ACC112 (cell line): ENCODE measurements at regions not wholly inside any gene's neighbourhood (a gene's known extent, or its start where the extent isn't known, plus 50 kb on each side); places are given as distances from the start of the nearest gene placed in this dataset.

Source experiments
- H2AFZ ChIP-seq: fragments of 200-600 bp; sonication (generic); one replicate; pipeline ENCODE4 v1.6.0; 2017; ENCODE audit warnings: antibody characterized with exemption, low read length; ENCODE audit not compliant: unreplicated experiment
- H3K27ac ChIP-seq: fragments of 200-600 bp; sonication (generic); 2 replicates; pipeline ENCODE4 v1.5.1; 2014; ENCODE audit warnings: low read depth, mild to moderate bottlenecking, antibody characterized with exemption, low read length, moderate library complexity
- H3K27me3 ChIP-seq: fragments of 200-600 bp; sonication (generic); 2 replicates; pipeline ENCODE4 v1.6.1; 2014; ENCODE audit warnings: mild to moderate bottlenecking, antibody characterized with exemption, low read length, moderate library complexity, mixed read lengths; ENCODE audit not compliant: insufficient read depth
- H3K36me3 ChIP-seq: fragments of 200-600 bp; sonication (generic); 2 replicates; pipeline ENCODE4 v1.6.1; 2016; ENCODE audit warnings: mild to moderate bottlenecking, antibody characterized with exemption, low read length, moderate library complexity, mixed read lengths; ENCODE audit not compliant: insufficient read depth
- H3K4me1 ChIP-seq: fragments of 200-600 bp; sonication (generic); one replicate; pipeline ENCODE4 v1.6.1; 2016; ENCODE audit warnings: low read length, mixed read lengths; ENCODE audit not compliant: insufficient read depth, unreplicated experiment, control insufficient read depth
- H3K4me3 ChIP-seq: fragments of 200-600 bp; sonication (generic); 2 replicates; pipeline ENCODE4 v1.5.1; 2014; ENCODE audit warnings: mild to moderate bottlenecking, low read depth, low read length
- H3K79me2 ChIP-seq: fragments of 200-600 bp; sonication (generic); one replicate; pipeline ENCODE4 v1.6.0; 2016; ENCODE audit warnings: low read length; ENCODE audit not compliant: control insufficient read depth, unreplicated experiment, insufficient read depth

GRCh38 chr16:74202009-74202408 is 94.6 kb upstream of the PSMD7 start:
- Histone ChIP-seq H3K27ac (no peak overlapping the region), H2AFZ (no peak overlapping the region), H3K36me3 (no peaks in the 10 kb centered on the region), H3K79me2 (no peaks in the 10 kb centered on the region), H3K27me3 (peaks cover 6% of the 10 kb centered on the region; the same call in 1 of the 2 replicates), H3K4me1 (no peaks in the 10 kb centered on the region), H3K4me3 (no peak overlapping the region)

DNA sequence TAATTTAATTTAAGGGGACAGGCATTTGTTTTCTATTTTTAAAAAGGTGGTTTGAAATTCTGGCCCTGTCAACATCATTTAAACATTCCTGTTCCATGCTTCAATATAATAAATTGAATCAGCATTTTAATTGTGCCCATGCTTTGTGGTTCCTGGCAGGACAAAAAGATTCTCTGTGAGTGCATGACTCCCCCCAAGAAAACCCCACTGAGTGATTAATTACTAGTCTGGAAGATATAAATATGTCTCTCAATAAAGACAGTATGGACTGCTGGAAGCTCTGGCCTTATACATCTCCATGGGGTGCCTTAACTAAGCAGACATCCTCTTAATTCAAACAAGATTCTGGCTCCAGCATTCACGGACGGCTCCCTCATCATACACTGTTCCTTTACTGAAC is 95.0 kb upstream of the PSMD7 start:
- peaks cover 6% of the 10 kb centered on the region; the same call in 1 of the 2 replicates for H3K27me3 ChIP-seq

DNA sequence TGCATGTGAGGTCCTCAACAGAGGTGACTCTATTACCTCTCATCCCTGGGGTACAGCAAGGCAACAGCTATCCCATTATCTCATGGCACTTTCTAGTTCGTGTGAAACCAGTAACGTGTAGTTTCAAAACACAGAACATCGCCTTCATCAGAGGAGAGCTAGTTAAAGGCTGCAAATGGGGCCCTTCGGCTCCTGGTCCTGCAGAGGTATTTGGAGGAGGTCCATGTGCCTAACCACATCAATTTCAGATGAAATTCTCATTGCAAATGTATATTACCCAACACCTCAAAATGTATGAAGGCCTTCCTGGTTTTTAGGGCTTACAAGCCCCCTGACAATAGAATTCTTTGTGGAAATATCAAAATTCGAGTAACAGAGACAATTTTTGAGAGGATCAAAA is 95.7 kb upstream of the PSMD7 start:
- Histone ChIP-seq H3K79me2 (no peaks in the 10 kb centered on the region), H3K27ac (no peak overlapping the region), H3K4me3 (no peak overlapping the region), H3K4me1 (no peaks in the 10 kb centered on the region), H2AFZ (no peak overlapping the region), H3K36me3 (no peaks in the 10 kb centered on the region), H3K27me3 (peaks cover 6% of the 10 kb centered on the region; the same call in 1 of the 2 replicates)

More for the DNA sequence above, 95.0 kb upstream of the PSMD7 start:
- no peaks in the 10 kb centered on the region for H3K36me3 ChIP-seq
- no peak overlapping the region for H3K4me3 ChIP-seq
- H3K79me2 ChIP-seq, result no peaks in the 10 kb centered on the region
- H2AFZ ChIP-seq, result no peak overlapping the region
- no peaks in the 10 kb centered on the region for H3K4me1 ChIP-seq
- H3K27ac ChIP-seq, result no peak overlapping the region

DNA sequence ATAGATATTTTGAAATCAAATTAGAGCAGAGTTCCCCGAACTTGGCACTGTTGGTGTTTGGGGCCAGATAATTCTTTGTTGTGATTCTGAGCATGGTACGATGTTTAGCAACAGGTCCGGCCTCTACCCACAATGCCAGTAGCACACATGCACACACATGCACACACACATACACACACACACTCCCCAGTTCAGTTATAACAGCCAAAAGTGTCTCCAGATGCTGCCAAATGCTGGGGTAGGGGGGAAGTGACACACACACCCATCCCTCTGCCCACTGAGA is 96.8 kb upstream of the PSMD7 start:
- Histone ChIP-seq H3K79me2 (no peaks in the 10 kb centered on the region), H3K4me1 (no peaks in the 10 kb centered on the region), H3K36me3 (no peaks in the 10 kb centered on the region), H3K27me3 (peaks cover 6% of the 10 kb centered on the region; the same call in 1 of the 2 replicates), H3K27ac (no peak overlapping the region), H3K4me3 (no peak overlapping the region), H2AFZ (no peak overlapping the region)

DNA sequence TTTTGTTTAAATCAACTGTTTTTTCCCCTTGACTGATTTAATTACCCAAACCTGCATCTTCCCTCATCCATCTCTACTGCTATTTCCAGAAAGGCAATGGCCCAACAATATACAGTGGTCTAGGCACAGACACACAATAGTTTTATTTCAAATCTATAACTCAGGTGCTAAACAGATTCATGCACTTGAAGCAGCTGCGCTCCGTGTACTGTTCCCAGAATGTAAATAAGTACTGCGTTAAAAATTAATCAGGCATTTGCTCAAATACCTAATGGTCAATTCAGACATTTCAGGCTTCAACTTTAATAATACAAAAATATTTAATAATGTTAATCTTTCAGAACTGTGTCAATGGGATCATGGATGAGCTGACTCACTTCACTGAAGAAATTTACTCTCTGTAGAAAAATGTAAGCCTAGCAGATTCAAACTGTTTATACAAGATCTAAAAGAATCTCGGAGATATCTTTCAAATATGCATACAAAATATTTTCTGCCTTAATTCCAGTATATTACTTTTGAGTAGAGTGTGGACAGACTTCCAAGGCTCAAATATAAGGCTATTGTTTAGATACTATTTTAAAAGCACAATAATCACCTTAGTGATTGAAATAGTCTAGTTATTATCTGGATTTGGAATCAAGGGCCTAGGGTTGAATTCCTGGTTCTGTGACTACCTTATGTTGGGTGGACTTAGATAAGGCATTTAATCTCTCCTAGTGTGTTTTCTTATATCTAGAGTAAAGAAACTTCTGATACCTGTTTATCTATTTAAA is 97.4 kb upstream of the PSMD7 start:
- H3K79me2 ChIP-seq, result no peaks in the 10 kb centered on the region
- no peaks in the 10 kb centered on the region for H3K36me3 ChIP-seq
- no peak overlapping the region for H3K27ac ChIP-seq
- H3K27me3 ChIP-seq, result peaks cover 6% of the 10 kb centered on the region; the same call in 1 of the 2 replicates
- H3K4me3 ChIP-seq, result no peak overlapping the region
- no peak overlapping the region for H2AFZ ChIP-seq
- no peaks in the 10 kb centered on the region for H3K4me1 ChIP-seq

GRCh38 chr16:74192281-74192797 is 104.3 kb upstream of the PSMD7 start:
- no peaks in the 10 kb centered on the region for H3K4me1 ChIP-seq
- no peak overlapping the region for H3K4me3 ChIP-seq
- H3K27ac ChIP-seq, result no peak overlapping the region
- no peaks in the 10 kb centered on the region for H3K36me3 ChIP-seq
- H3K79me2 ChIP-seq, result no peaks in the 10 kb centered on the region
- no peak overlapping the region for H2AFZ ChIP-seq
- no peaks in the 10 kb centered on the region; the same call in 1 of the 2 replicates for H3K27me3 ChIP-seq

DNA sequence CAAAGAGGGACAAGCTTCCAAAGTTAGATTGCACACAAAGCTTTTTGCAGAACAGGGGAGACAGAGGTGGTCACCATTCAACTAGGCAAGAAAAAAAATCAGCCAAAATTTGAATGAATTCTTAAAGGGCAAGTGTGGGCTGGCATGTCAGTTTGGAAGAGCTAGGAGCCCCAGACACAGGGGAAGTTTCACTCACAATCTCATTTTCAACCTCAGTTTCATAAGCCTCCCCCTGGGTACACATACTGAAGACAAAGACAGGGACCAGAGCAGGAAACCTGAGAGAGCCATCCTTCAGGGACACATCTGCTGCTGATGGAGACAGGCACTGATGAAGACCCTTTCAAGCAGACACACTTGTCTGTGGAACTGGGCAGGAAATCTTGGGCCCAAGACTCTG is 106.3 kb upstream of the PSMD7 start:
- no peaks in the 10 kb centered on the region; the same call in 1 of the 2 replicates for H3K27me3 ChIP-seq
- no peak overlapping the region for H2AFZ ChIP-seq
- H3K4me1 ChIP-seq, result no peaks in the 10 kb centered on the region
- H3K27ac ChIP-seq, result no peak overlapping the region
- H3K4me3 ChIP-seq, result no peak overlapping the region
- no peaks in the 10 kb centered on the region for H3K36me3 ChIP-seq
- H3K79me2 ChIP-seq, result no peaks in the 10 kb centered on the region

- H3K4me1 ChIP-seq, result no peaks in the 10 kb centered on the region
Observed at GRCh38 chr16:74188856-74189255, 107.8 kb upstream of the PSMD7 start.

DNA sequence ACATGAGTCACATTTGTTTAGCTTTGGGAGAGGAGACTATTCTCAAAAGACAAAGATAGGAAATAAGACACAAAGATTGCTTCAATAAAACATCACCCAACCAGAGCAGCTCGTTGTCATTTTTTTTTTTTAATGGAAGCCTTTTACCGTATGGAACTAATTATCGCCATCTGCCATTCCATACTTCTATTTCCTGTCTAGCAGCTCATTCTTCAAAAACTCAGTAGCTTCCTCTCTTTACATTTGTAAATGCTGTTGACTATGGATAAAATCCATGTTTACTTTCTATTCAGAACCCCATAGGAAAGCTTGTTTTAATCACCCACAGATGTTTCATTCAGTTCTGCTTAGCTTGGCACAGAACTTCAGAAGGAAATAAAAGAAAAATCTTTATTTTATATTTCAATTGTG is 110.0 kb upstream of the PSMD7 start:
- Histone ChIP-seq H3K4me1 (no peaks in the 10 kb centered on the region), H3K4me3 (no peak overlapping the region), H3K79me2 (no peaks in the 10 kb centered on the region), H3K27me3 (no peaks in the 10 kb centered on the region), H3K27ac (no peak overlapping the region), H3K36me3 (no peaks in the 10 kb centered on the region), H2AFZ (no peak overlapping the region)

More at GRCh38 chr16:74188856-74189255, 107.8 kb upstream of the PSMD7 start:
- Histone ChIP-seq H3K27ac (no peak overlapping the region), H3K79me2 (no peaks in the 10 kb centered on the region), H3K4me3 (no peak overlapping the region), H3K27me3 (no peaks in the 10 kb centered on the region), H2AFZ (no peak overlapping the region), H3K36me3 (no peaks in the 10 kb centered on the region)

- Histone ChIP-seq H3K79me2 (no peaks in the 10 kb centered on the region), H3K27me3 (no peaks in the 10 kb centered on the region), H3K27ac (no peak overlapping the region), H3K36me3 (no peaks in the 10 kb centered on the region), H3K4me1 (no peaks in the 10 kb centered on the region), H3K4me3 (no peak overlapping the region), H2AFZ (no peak overlapping the region)
Observed at GRCh38 chr16:74184839-74185238, 111.8 kb upstream of the PSMD7 start.
